ENCODE measurements at regions not wholly inside any gene's neighbourhood (a gene's known extent, or its start where the extent isn't known, plus 50 kb on each side); places are given as distances from the start of the nearest gene placed in this dataset.
A peak's percentile ranks its signal among the peaks of the same experiment; 100 is the strongest.

- no peak for DNase-seq
Observed at GRCh38 chr2:118310681-118311429, 222.6 kb downstream of the INSIG2 start.

- peak; percentile 85 for DNase-seq
Observed at GRCh38 chr2:118309946-118310680, 221.8 kb downstream of the INSIG2 start.

- DNase-seq: no peak
Observed at GRCh38 chr2:118309257-118309945, 221.1 kb downstream of the INSIG2 start.

GRCh38 chr2:118307864-118308263, 219.6 kb downstream of the INSIG2 start:
- DNase-seq: no peak

- no peak for DNase-seq
Observed at GRCh38 chr2:118301248-118301647, 213.0 kb downstream of the INSIG2 start.

- no peak for DNase-seq
Observed at GRCh38 chr2:118300832-118301231, 212.6 kb downstream of the INSIG2 start.

- no peak for DNase-seq
Observed at GRCh38 chr2:118296663-118297062, 208.4 kb downstream of the INSIG2 start.

- no peak for DNase-seq
Observed at GRCh38 chr2:118295592-118296390, 207.5 kb downstream of the INSIG2 start.

GRCh38 chr2:118294063-118294462, 205.8 kb downstream of the INSIG2 start:
- no peak for DNase-seq

- DNase-seq: no peak
Observed at GRCh38 chr2:118292991-118293390, 204.7 kb downstream of the INSIG2 start.

GRCh38 chr2:118291251-118291880, 203.1 kb downstream of the INSIG2 start:
- no peak for DNase-seq

- DNase-seq: no peak
Observed at GRCh38 chr2:118290411-118291250, 202.4 kb downstream of the INSIG2 start.

GRCh38 chr2:118279005-118279404, 190.7 kb downstream of the INSIG2 start:
- DNase-seq: no peak

GRCh38 chr2:118278046-118278445, 189.8 kb downstream of the INSIG2 start:
- no peak for DNase-seq

- DNase-seq: no peak
Observed at GRCh38 chr2:118274841-118275510, 186.7 kb downstream of the INSIG2 start.

GRCh38 chr2:118272391-118272790, 184.1 kb downstream of the INSIG2 start:
- no peak for DNase-seq

GRCh38 chr2:118269408-118270051, 181.3 kb downstream of the INSIG2 start:
- DNase-seq: no peak

- no peak for DNase-seq
Observed at GRCh38 chr2:118268268-118268667, 180.0 kb downstream of the INSIG2 start.

- DNase-seq: no peak
Observed at GRCh38 chr2:118265873-118266455, 177.7 kb downstream of the INSIG2 start.
